22Rv1 (cell line): ENCODE measurements at regions not wholly inside any gene's neighbourhood (a gene's known extent, or its start where the extent isn't known, plus 50 kb on each side); places are given as distances from the start of the nearest gene placed in this dataset.

Experiments used
- H3K27ac ChIP-seq: fragments of 450-650 bp; 2 replicates; pipeline ENCODE4 v1.5.1; 2017
- CTCF ChIP-seq: fragments of 450-650 bp; IDR thresholded peaks from 2 replicates; pipeline ENCODE4 v1.5.1; 2017; ENCODE audit warnings: mild to moderate bottlenecking
- ZFX ChIP-seq: fragments of 450-650 bp; IDR thresholded peaks from 2 replicates; pipeline ENCODE4 v1.6.1; 2017; ENCODE audit warnings: antibody characterized with exemption, borderline replicate concordance

GRCh38 chr4:25474690-25475089 is 97.6 kb downstream of the ANAPC4 start:
- TF ChIP-seq ZFX (no peak), CTCF (no peak)
- H3K27ac ChIP-seq = no peak overlapping the region

- H3K27ac ChIP-seq = no peak overlapping the region
- TF ChIP-seq CTCF (no peak), ZFX (no peak)
Measured at GRCh38 chr4:25477221-25477620, 100.2 kb downstream of the ANAPC4 start.

- no peak overlapping the region for H3K27ac ChIP-seq
- no peak for TF ChIP-seq CTCF
- TF ChIP-seq ZFX = no peak
Measured at GRCh38 chr4:25481648-25482047, 104.6 kb downstream of the ANAPC4 start.

- no peak overlapping the region for H3K27ac ChIP-seq
Measured at GRCh38 chr4:25484243-25484721, 107.2 kb downstream of the ANAPC4 start.

GRCh38 chr4:25485104-25485503 is 108.0 kb downstream of the ANAPC4 start:
- TF ChIP-seq ZFX (no peak), CTCF (no peak)
- no peak overlapping the region for H3K27ac ChIP-seq

More at GRCh38 chr4:25484243-25484721, 107.2 kb downstream of the ANAPC4 start:
- TF ChIP-seq CTCF (no peak), ZFX (no peak)

GRCh38 chr4:25486171-25486570 is 109.1 kb downstream of the ANAPC4 start:
- H3K27ac ChIP-seq = no peak overlapping the region

GRCh38 chr4:25487155-25487554 is 110.1 kb downstream of the ANAPC4 start:
- TF ChIP-seq ZFX (no peak), CTCF (no peak)

More at GRCh38 chr4:25486171-25486570, 109.1 kb downstream of the ANAPC4 start:
- TF ChIP-seq ZFX (no peak), CTCF (no peak)

More at GRCh38 chr4:25487155-25487554, 110.1 kb downstream of the ANAPC4 start:
- no peak overlapping the region for H3K27ac ChIP-seq
